ENCODE measurements at regions not wholly inside any gene's neighbourhood (a gene's known extent, or its start where the extent isn't known, plus 50 kb on each side); places are given as distances from the start of the nearest gene placed in this dataset.

DNA sequence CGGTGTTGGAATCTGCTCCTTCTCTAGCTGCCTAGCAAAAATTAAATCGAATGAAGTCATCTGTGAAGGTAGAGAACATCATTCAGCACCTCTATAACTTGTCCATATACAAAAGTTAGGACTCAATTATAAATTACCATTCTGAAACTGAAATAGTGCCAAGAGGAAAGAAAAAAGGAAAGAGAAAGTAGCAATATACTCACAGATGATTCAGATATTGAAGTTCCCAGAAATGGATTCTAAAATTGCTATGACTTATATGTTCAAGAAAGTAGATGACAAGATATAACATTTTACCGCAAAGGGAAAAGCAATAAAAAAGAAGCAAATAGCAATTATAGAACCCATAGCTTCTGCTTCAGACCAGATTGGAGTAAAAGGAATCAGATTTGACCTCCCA is 333.6 kb upstream of the GYPC start:
- ATAC-seq = no peak
- H3K36me3 Mint-ChIP-seq (ENCODE audit: low read depth) = no peaks in the 10 kb centered on the region

DNA sequence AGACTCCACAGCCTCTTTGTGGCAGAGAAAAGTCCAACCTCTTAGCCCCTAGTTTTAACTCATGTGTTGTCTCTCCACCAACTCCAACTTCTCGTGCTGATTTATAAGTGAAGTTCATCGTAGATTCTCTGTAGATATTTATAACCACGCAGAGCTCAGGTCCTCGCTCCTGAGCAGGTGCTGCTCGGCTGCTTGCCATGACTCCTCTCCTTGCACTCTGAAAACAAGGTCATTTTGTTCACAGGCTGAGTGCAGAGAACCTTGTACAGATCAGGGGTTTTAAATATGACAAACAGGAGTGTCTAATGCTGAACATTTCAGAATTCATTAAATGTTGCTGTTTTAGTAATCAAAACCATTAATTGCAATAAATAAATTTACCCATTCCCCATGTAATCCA is 330.8 kb upstream of the GYPC start:
- H3K9me2 ChIP-seq (ENCODE audit: insufficient read depth) = no peaks in the 10 kb centered on the region
- Mint-ChIP-seq H3K9me3 (0 out of 3 replicates have a peak, but pooled peaks cover under 1% of the 10 kb centered on the region), H3K4me1 (no peaks in the 10 kb centered on the region), H3K36me3 (ENCODE audit: low read depth) (no peaks in the 10 kb centered on the region), H3K27me3 (ENCODE audit: insufficient read depth, low read depth, poor library complexity) (no peaks in the 10 kb centered on the region), H3K4me3 (no peak overlapping the region), H3K27ac (no peak overlapping the region)
- H3K27me3 ChIP-seq (ENCODE audit: insufficient read depth) = no peaks in the 10 kb centered on the region
- no peak overlapping the region for H3K4me3 ChIP-seq
- no peaks in the 10 kb centered on the region for H4K20me1 ChIP-seq (replicated peaks; ENCODE audit: insufficient read depth)
- no peaks in the 10 kb centered on the region for H3K4me1 ChIP-seq (ENCODE audit: insufficient read depth)
- no peak for ATAC-seq
- H3K4me2 ChIP-seq = no peak overlapping the region
- H3K79me2 ChIP-seq (replicated peaks; ENCODE audit: insufficient read depth) = no peaks in the 10 kb centered on the region
- no peaks in the 10 kb centered on the region for H3F3A ChIP-seq (replicated peaks; ENCODE audit: low read depth)
- no peaks in the 10 kb centered on the region for H3K36me3 ChIP-seq (ENCODE audit: insufficient read depth)
- H2AFZ ChIP-seq = no peak overlapping the region
- no peak overlapping the region for H3K27ac ChIP-seq (ENCODE audit: low read depth)
- no peak for DNase-seq (ENCODE audit: low spot score)
- TF ChIP-seq ZNF114 (CRISPR knock-in tag; IDR thresholded peaks at IDR 0.05) = no peak
- TF ChIP-seq EZH2phosphoT487 (IDR thresholded peaks at IDR 0.05; ENCODE audit: unreplicated experiment) = no peak
- TF ChIP-seq NANOG (IDR thresholded peaks at IDR 0.05; ENCODE audit: borderline replicate concordance) = no peak
- no peak for TF ChIP-seq EZH2 (IDR thresholded peaks at IDR 0.05; ENCODE audit: low read depth, unreplicated experiment)
- no peak for TF ChIP-seq JUNB (IDR thresholded peaks at IDR 0.05; ENCODE audit: unreplicated experiment)
- TF ChIP-seq, protein P1, sequence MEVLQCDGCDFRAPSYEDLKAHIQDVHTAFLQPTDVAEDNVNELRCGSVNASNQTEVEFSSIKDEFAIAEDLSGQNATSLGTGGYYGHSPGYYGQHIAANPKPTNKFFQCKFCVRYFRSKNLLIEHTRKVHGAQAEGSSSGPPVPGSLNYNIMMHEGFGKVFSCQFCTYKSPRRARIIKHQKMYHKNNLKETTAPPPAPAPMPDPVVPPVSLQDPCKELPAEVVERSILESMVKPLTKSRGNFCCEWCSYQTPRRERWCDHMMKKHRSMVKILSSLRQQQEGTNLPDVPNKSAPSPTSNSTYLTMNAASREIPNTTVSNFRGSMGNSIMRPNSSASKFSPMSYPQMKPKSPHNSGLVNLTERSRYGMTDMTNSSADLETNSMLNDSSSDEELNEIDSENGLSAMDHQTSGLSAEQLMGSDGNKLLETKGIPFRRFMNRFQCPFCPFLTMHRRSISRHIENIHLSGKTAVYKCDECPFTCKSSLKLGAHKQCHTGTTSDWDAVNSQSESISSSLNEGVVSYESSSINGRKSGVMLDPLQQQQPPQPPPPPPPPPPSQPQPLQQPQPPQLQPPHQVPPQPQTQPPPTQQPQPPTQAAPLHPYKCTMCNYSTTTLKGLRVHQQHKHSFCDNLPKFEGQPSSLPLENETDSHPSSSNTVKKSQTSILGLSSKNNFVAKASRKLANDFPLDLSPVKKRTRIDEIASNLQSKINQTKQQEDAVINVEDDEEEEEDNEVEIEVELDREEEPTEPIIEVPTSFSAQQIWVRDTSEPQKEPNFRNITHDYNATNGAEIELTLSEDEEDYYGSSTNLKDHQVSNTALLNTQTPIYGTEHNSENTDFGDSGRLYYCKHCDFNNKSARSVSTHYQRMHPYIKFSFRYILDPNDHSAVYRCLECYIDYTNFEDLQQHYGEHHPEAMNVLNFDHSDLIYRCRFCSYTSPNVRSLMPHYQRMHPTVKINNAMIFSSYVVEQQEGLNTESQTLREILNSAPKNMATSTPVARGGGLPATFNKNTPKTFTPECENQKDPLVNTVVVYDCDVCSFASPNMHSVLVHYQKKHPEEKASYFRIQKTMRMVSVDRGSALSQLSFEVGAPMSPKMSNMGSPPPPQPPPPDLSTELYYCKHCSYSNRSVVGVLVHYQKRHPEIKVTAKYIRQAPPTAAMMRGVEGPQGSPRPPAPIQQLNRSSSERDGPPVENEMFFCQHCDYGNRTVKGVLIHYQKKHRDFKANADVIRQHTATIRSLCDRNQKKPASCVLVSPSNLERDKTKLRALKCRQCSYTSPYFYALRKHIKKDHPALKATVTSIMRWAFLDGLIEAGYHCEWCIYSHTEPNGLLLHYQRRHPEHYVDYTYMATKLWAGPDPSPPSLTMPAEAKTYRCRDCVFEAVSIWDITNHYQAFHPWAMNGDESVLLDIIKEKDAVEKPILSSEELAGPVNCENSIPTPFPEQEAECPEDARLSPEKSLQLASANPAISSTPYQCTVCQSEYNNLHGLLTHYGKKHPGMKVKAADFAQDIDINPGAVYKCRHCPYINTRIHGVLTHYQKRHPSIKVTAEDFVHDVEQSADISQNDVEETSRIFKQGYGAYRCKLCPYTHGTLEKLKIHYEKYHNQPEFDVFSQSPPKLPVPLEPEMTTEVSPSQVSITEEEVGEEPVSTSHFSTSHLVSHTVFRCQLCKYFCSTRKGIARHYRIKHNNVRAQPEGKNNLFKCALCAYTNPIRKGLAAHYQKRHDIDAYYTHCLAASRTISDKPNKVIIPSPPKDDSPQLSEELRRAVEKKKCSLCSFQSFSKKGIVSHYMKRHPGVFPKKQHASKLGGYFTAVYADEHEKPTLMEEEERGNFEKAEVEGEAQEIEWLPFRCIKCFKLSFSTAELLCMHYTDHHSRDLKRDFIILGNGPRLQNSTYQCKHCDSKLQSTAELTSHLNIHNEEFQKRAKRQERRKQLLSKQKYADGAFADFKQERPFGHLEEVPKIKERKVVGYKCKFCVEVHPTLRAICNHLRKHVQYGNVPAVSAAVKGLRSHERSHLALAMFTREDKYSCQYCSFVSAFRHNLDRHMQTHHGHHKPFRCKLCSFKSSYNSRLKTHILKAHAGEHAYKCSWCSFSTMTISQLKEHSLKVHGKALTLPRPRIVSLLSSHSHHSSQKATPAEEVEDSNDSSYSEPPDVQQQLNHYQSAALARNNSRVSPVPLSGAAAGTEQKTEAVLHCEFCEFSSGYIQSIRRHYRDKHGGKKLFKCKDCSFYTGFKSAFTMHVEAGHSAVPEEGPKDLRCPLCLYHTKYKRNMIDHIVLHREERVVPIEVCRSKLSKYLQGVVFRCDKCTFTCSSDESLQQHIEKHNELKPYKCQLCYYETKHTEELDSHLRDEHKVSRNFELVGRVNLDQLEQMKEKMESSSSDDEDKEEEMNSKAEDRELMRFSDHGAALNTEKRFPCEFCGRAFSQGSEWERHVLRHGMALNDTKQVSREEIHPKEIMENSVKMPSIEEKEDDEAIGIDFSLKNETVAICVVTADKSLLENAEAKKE (CRISPR knock-in tag; IDR thresholded peaks at IDR 0.05) = no peak
- TF ChIP-seq ZNF331 (CRISPR knock-in tag; IDR thresholded peaks at IDR 0.05; ENCODE audit: low read depth) = no peak
- TF ChIP-seq, protein P2, sequence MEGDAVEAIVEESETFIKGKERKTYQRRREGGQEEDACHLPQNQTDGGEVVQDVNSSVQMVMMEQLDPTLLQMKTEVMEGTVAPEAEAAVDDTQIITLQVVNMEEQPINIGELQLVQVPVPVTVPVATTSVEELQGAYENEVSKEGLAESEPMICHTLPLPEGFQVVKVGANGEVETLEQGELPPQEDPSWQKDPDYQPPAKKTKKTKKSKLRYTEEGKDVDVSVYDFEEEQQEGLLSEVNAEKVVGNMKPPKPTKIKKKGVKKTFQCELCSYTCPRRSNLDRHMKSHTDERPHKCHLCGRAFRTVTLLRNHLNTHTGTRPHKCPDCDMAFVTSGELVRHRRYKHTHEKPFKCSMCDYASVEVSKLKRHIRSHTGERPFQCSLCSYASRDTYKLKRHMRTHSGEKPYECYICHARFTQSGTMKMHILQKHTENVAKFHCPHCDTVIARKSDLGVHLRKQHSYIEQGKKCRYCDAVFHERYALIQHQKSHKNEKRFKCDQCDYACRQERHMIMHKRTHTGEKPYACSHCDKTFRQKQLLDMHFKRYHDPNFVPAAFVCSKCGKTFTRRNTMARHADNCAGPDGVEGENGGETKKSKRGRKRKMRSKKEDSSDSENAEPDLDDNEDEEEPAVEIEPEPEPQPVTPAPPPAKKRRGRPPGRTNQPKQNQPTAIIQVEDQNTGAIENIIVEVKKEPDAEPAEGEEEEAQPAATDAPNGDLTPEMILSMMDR (conservative IDR thresholded peaks at IDR 0.05; ENCODE audit: low read depth in 2 of 2) = no peak
- TF ChIP-seq CREB1 (CRISPR knock-in tag; IDR thresholded peaks at IDR 0.05; ENCODE audit: low read depth) = no peak
- TF ChIP-seq, protein P3, sequence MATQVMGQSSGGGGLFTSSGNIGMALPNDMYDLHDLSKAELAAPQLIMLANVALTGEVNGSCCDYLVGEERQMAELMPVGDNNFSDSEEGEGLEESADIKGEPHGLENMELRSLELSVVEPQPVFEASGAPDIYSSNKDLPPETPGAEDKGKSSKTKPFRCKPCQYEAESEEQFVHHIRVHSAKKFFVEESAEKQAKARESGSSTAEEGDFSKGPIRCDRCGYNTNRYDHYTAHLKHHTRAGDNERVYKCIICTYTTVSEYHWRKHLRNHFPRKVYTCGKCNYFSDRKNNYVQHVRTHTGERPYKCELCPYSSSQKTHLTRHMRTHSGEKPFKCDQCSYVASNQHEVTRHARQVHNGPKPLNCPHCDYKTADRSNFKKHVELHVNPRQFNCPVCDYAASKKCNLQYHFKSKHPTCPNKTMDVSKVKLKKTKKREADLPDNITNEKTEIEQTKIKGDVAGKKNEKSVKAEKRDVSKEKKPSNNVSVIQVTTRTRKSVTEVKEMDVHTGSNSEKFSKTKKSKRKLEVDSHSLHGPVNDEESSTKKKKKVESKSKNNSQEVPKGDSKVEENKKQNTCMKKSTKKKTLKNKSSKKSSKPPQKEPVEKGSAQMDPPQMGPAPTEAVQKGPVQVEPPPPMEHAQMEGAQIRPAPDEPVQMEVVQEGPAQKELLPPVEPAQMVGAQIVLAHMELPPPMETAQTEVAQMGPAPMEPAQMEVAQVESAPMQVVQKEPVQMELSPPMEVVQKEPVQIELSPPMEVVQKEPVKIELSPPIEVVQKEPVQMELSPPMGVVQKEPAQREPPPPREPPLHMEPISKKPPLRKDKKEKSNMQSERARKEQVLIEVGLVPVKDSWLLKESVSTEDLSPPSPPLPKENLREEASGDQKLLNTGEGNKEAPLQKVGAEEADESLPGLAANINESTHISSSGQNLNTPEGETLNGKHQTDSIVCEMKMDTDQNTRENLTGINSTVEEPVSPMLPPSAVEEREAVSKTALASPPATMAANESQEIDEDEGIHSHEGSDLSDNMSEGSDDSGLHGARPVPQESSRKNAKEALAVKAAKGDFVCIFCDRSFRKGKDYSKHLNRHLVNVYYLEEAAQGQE (IDR thresholded peaks at IDR 0.05; ENCODE audit: unreplicated experiment) = no peak
- no peak for TF ChIP-seq STAT1 (IDR thresholded peaks at IDR 0.05; ENCODE audit: unreplicated experiment)

More for the DNA sequence above, 333.6 kb upstream of the GYPC start:
- H3K79me2 ChIP-seq (replicated peaks; ENCODE audit: insufficient read depth) = no peaks in the 10 kb centered on the region
- H3K4me2 ChIP-seq = no peak overlapping the region
- no peak overlapping the region for H3K4me3 ChIP-seq
- no peak overlapping the region for H3K27ac Mint-ChIP-seq
- no peaks in the 10 kb centered on the region for H3F3A ChIP-seq (replicated peaks; ENCODE audit: low read depth)
- H3K4me1 ChIP-seq (ENCODE audit: insufficient read depth) = no peaks in the 10 kb centered on the region
- no peaks in the 10 kb centered on the region for H4K20me1 ChIP-seq (replicated peaks; ENCODE audit: insufficient read depth)
- TF ChIP-seq POLR2AphosphoS5 (IDR thresholded peaks at IDR 0.05; ENCODE audit: low read depth) = no peak
- no peak for TF ChIP-seq EZH2phosphoT487 (IDR thresholded peaks at IDR 0.05; ENCODE audit: unreplicated experiment)
- no peaks in the 10 kb centered on the region for H3K36me3 ChIP-seq (ENCODE audit: insufficient read depth)
- no peaks in the 10 kb centered on the region for H3K27me3 ChIP-seq (ENCODE audit: insufficient read depth)
- no peak overlapping the region for H2AFZ ChIP-seq
- peaks cover 3% of the 10 kb centered on the region; the same call in 1 of the 3 replicates for H3K4me1 Mint-ChIP-seq
- H3K27ac ChIP-seq (ENCODE audit: low read depth) = no peak overlapping the region
- DNase-seq (ENCODE audit: low spot score) = no peak
- H3K9me2 ChIP-seq (ENCODE audit: insufficient read depth) = no peaks in the 10 kb centered on the region
- no peaks in the 10 kb centered on the region for H3K9me3 Mint-ChIP-seq
- H3K27me3 Mint-ChIP-seq (ENCODE audit: insufficient read depth, low read depth, poor library complexity) = peaks cover 2% of the 10 kb centered on the region
- H3K4me3 Mint-ChIP-seq = no peak overlapping the region
